ENCODE measurements at regions not wholly inside any gene's neighbourhood (a gene's known extent, or its start where the extent isn't known, plus 50 kb on each side); places are given as distances from the start of the nearest gene placed in this dataset.

DNA sequence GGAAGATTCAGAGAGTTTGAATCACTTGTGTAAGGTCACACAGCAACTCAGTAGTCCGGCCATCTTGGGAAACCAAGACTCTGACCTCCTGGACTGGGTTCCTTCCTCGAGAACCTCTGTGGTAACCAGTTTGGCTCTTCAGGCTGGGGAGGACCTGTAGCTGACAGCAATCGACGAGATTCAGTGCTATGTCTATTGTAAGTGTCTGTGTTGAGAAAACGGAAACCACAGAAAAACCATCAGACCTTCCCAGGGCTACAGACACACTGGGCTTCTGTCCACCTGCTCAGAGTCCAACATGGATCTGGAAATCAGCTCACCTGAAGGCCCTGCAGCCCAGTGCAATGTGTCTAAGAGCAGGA is 403.7 kb downstream of the RPS24 start:
- Histone ChIP-seq H3K79me2 (ENCODE audit: insufficient read depth, low read depth, low read length) (no peaks in the 10 kb centered on the region), H3K4me1 (ENCODE audit: insufficient read depth, low read length, poor library complexity, severe bottlenecking) (peaks cover 7% of the 10 kb centered on the region), H2AFZ (ENCODE audit: low read length) (no peak overlapping the region), H3K4me2 (ENCODE audit: low read length) (no peak overlapping the region), H3K27ac (ENCODE audit: low read depth, low read length, poor library complexity, severe bottlenecking) (no peak overlapping the region), H3K4me3 (ENCODE audit: low read depth, low read length, poor library complexity, severe bottlenecking) (no peak overlapping the region), H4K20me1 (ENCODE audit: insufficient read depth, low read length) (no peaks in the 10 kb centered on the region), H3K36me3 (ENCODE audit: insufficient read depth, low read length) (no peaks in the 10 kb centered on the region), H3K9me3 (ENCODE audit: low read length) (no peaks in the 10 kb centered on the region), H3K9me2 (ENCODE audit: insufficient read depth, low read length) (no peaks in the 10 kb centered on the region)
- POLR2A ChIA-PET, result no interaction called here
- CTCF ChIA-PET (ENCODE audit: unreplicated experiment), result no interaction called here
- no peak for DNase-seq (ENCODE audit: low spot score)
- BruUV-seq (replicated peaks), result no TSS peak
- intact Hi-C loops (cut with micrococcal nuclease; ENCODE audit: unreplicated experiment), result loop anchor here (10.0 kb wide), 1 partner anchor 757 kb away; no protein-coding TSS in a partner anchor
- TF ChIP-seq EZH2phosphoT487 (IDR thresholded peaks at IDR 0.05; ENCODE audit: borderline replicate concordance, low read depth, low read length), result no peak
- TF ChIP-seq, protein P1, sequence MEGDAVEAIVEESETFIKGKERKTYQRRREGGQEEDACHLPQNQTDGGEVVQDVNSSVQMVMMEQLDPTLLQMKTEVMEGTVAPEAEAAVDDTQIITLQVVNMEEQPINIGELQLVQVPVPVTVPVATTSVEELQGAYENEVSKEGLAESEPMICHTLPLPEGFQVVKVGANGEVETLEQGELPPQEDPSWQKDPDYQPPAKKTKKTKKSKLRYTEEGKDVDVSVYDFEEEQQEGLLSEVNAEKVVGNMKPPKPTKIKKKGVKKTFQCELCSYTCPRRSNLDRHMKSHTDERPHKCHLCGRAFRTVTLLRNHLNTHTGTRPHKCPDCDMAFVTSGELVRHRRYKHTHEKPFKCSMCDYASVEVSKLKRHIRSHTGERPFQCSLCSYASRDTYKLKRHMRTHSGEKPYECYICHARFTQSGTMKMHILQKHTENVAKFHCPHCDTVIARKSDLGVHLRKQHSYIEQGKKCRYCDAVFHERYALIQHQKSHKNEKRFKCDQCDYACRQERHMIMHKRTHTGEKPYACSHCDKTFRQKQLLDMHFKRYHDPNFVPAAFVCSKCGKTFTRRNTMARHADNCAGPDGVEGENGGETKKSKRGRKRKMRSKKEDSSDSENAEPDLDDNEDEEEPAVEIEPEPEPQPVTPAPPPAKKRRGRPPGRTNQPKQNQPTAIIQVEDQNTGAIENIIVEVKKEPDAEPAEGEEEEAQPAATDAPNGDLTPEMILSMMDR (conservative IDR thresholded peaks at IDR 0.05; ENCODE audit: low read length), result no peak

- peak; percentile 20 for DNase-seq (ENCODE audit: low spot score)
- no TSS peak for BruUV-seq (replicated peaks)
- Histone ChIP-seq H3K4me1 (ENCODE audit: insufficient read depth, low read length, poor library complexity, severe bottlenecking) (peaks cover 7% of the 10 kb centered on the region), H4K20me1 (ENCODE audit: insufficient read depth, low read length) (no peaks in the 10 kb centered on the region), H3K4me3 (ENCODE audit: low read depth, low read length, poor library complexity, severe bottlenecking) (no peak overlapping the region), H3K9me3 (ENCODE audit: low read length) (no peaks in the 10 kb centered on the region), H3K27ac (ENCODE audit: low read depth, low read length, poor library complexity, severe bottlenecking) (no peak overlapping the region), H3K36me3 (ENCODE audit: insufficient read depth, low read length) (no peaks in the 10 kb centered on the region), H2AFZ (ENCODE audit: low read length) (no peak overlapping the region), H3K4me2 (ENCODE audit: low read length) (no peak overlapping the region), H3K9me2 (ENCODE audit: insufficient read depth, low read length) (no peaks in the 10 kb centered on the region), H3K79me2 (ENCODE audit: insufficient read depth, low read depth, low read length) (no peaks in the 10 kb centered on the region)
- POLR2A ChIA-PET, result no interaction called here
- intact Hi-C loops (cut with micrococcal nuclease; ENCODE audit: unreplicated experiment), result loop anchor here (10.0 kb wide), 1 partner anchor 757 kb away; no protein-coding TSS in a partner anchor
- no peak for TF ChIP-seq EZH2phosphoT487 (IDR thresholded peaks at IDR 0.05; ENCODE audit: borderline replicate concordance, low read depth, low read length)
- TF ChIP-seq, protein P1 (conservative IDR thresholded peaks at IDR 0.05; ENCODE audit: low read length), result peak; percentile 59
- CTCF ChIA-PET (ENCODE audit: unreplicated experiment), result interaction anchor here (1.0 kb wide), 1 partner anchor 14 kb away, joined by 3 read pairs; no protein-coding TSS in a partner anchor
Measured at GRCh38 chr10:78437998-78438906, 404.6 kb downstream of the RPS24 start.

Data from OCI-LY7 (cell line).